Smooth muscle cell (in vitro differentiated cells): ENCODE measurements at regions not wholly inside any gene's neighbourhood (a gene's known extent, or its start where the extent isn't known, plus 50 kb on each side); places are given as distances from the start of the nearest gene placed in this dataset.

Experiments used
- DNase-seq: peaks from one replicate; lab custom pipeline; 2025; ENCODE audit not compliant: unreplicated experiment; lab: John Stamatoyannopoulos, UW
- H2AFZ ChIP-seq: fragments of 200-600 bp; sonication (generic); 2 replicates; pipeline ENCODE4 v1.6.0; 2016; ENCODE audit warnings: antibody characterized with exemption, low read depth, mild to moderate bottlenecking
- H3F3A ChIP-seq: fragments of 200-600 bp; sonication (generic); 2 replicates; pipeline ENCODE4 v1.6.0; 2017; ENCODE audit warnings: antibody characterized with exemption, low read depth
- H3K27ac ChIP-seq: fragments of 200-600 bp; sonication (generic); 2 replicates; pipeline ENCODE4 v1.5.1; 2016; ENCODE audit warnings: low read depth, mild to moderate bottlenecking
- H3K27me3 ChIP-seq: fragments of 200-600 bp; sonication (generic); 2 replicates; pipeline ENCODE4 v1.6.1; 2016; ENCODE audit warnings: low read depth, mild to moderate bottlenecking
- H3K36me3 ChIP-seq: fragments of 200-600 bp; sonication (generic); 2 replicates; pipeline ENCODE4 v1.5.1; 2016; ENCODE audit warnings: low read depth
- H3K4me1 ChIP-seq: fragments of 200-600 bp; sonication (generic); 2 replicates; pipeline ENCODE4 v1.5.1; 2016; ENCODE audit warnings: low read depth
- H3K4me2 ChIP-seq: fragments of 200-600 bp; sonication (generic); 2 replicates; pipeline ENCODE4 v1.6.0; 2016; ENCODE audit warnings: mild to moderate bottlenecking
- H3K4me3 ChIP-seq: fragments of 200-600 bp; sonication (generic); 2 replicates; pipeline ENCODE4 v1.5.1; 2016; ENCODE audit warnings: mild to moderate bottlenecking
- H3K79me2 ChIP-seq: fragments of 200-600 bp; sonication (generic); 2 replicates; pipeline ENCODE4 v1.6.0; 2016; ENCODE audit warnings: low read depth, mild to moderate bottlenecking
- H3K9ac ChIP-seq: fragments of 200-600 bp; sonication (generic); 2 replicates; pipeline ENCODE4 v1.6.0; 2016; ENCODE audit warnings: low read depth
- H3K9me3 ChIP-seq: fragments of 200-600 bp; sonication (generic); replicated peaks from 2 replicates; pipeline ENCODE4 v1.5.1; 2016; ENCODE audit warnings: low read depth
- H4K20me1 ChIP-seq: fragments of 200-600 bp; sonication (generic); 2 replicates; pipeline ENCODE4 v1.6.0; 2016; ENCODE audit warnings: low read depth
- WGBS: methylation state at CpG from one replicate; pipeline ENCODE4 v1.1.7; 2016; ENCODE audit warnings: low lambda C conversion rate; 5-methylcytosine and 5-hydroxymethylcytosine counted together
- TF ChIP-seq, protein P1 (sequence below): fragments of 200-600 bp; sonication (generic); IDR thresholded peaks from 2 replicates; pipeline ENCODE4 v1.5.1; 2017; ENCODE audit warnings: borderline replicate concordance, mild to moderate bottlenecking, antibody characterized with exemption; ENCODE audit not compliant: insufficient read depth, poor library complexity, severe bottlenecking

GRCh38 chr19:30880151-30880550 lies 469.1 kb downstream of the TSHZ3 start:
- Histone ChIP-seq H3K79me2 (no peaks in the 10 kb centered on the region), H3K4me2 (no peak overlapping the region), H4K20me1 (no peaks in the 10 kb centered on the region), H3K27ac (no peak overlapping the region), H3K9me3 (no peaks in the 10 kb centered on the region), H3K9ac (no peak overlapping the region), H2AFZ (no peak overlapping the region), H3K4me3 (no peak overlapping the region), H3K4me1 (no peaks in the 10 kb centered on the region), H3F3A (no peaks in the 10 kb centered on the region), H3K27me3 (no peaks in the 10 kb centered on the region), H3K36me3 (no peaks in the 10 kb centered on the region)
- WGBS = 91% methylated on average over 4 of the region's 4 CpGs
- DNase-seq = no peak
- TF ChIP-seq, protein P1, sequence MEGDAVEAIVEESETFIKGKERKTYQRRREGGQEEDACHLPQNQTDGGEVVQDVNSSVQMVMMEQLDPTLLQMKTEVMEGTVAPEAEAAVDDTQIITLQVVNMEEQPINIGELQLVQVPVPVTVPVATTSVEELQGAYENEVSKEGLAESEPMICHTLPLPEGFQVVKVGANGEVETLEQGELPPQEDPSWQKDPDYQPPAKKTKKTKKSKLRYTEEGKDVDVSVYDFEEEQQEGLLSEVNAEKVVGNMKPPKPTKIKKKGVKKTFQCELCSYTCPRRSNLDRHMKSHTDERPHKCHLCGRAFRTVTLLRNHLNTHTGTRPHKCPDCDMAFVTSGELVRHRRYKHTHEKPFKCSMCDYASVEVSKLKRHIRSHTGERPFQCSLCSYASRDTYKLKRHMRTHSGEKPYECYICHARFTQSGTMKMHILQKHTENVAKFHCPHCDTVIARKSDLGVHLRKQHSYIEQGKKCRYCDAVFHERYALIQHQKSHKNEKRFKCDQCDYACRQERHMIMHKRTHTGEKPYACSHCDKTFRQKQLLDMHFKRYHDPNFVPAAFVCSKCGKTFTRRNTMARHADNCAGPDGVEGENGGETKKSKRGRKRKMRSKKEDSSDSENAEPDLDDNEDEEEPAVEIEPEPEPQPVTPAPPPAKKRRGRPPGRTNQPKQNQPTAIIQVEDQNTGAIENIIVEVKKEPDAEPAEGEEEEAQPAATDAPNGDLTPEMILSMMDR = no peak

DNA sequence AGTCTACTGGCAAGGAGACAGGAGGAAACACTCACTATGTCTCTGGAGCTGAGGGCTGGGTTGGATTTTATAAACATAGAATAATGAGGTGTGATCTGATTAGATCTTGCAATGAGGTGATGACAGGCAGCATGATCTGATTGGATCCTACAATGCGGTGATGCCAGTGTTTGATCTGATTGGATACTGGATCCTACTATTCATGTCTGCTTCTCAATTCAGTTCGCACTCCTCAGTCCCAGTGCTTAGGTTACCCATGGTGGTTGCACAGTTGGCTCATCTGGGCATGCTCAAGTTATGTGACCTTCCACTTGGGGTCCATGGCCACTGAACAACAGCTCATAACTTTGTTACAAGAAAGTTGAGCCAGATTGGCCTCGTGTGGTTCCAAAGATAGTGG lies 469.5 kb downstream of the TSHZ3 start:
- H3K9me3 ChIP-seq = no peaks in the 10 kb centered on the region
- H3K9ac ChIP-seq = no peak overlapping the region
- no peaks in the 10 kb centered on the region for H3K27me3 ChIP-seq
- H3K36me3 ChIP-seq = no peaks in the 10 kb centered on the region
- no peak overlapping the region for H3K4me3 ChIP-seq
- DNase-seq = no peak
- no peaks in the 10 kb centered on the region for H3K4me1 ChIP-seq
- H3K4me2 ChIP-seq = no peak overlapping the region
- TF ChIP-seq, protein P1 = no peak
- no peak overlapping the region for H3K27ac ChIP-seq
- WGBS = 70% methylated on average over 3 of the region's 3 CpGs
- H2AFZ ChIP-seq = no peak overlapping the region
- no peaks in the 10 kb centered on the region for H3F3A ChIP-seq
- H4K20me1 ChIP-seq = no peaks in the 10 kb centered on the region
- H3K79me2 ChIP-seq = no peaks in the 10 kb centered on the region

- no peak overlapping the region for H2AFZ ChIP-seq
- no peaks in the 10 kb centered on the region for H3K4me1 ChIP-seq
- H3K27me3 ChIP-seq = no peaks in the 10 kb centered on the region
- WGBS = 93% methylated on average over 3 of the region's 3 CpGs
- H3K79me2 ChIP-seq = no peaks in the 10 kb centered on the region
- H3K27ac ChIP-seq = no peak overlapping the region
- no peak overlapping the region for H3K9ac ChIP-seq
- no peaks in the 10 kb centered on the region for H4K20me1 ChIP-seq
- H3K4me3 ChIP-seq = no peak overlapping the region
- H3F3A ChIP-seq = no peaks in the 10 kb centered on the region
- DNase-seq = no peak
- no peaks in the 10 kb centered on the region for H3K36me3 ChIP-seq
- no peaks in the 10 kb centered on the region for H3K9me3 ChIP-seq
- TF ChIP-seq, protein P1 = no peak
- no peak overlapping the region for H3K4me2 ChIP-seq
These were observed 470.0 kb downstream of the TSHZ3 start for GRCh38 chr19:30879225-30879624.

GRCh38 chr19:30878495-30878894 lies 470.7 kb downstream of the TSHZ3 start:
- H3K9ac ChIP-seq = no peak overlapping the region
- no peaks in the 10 kb centered on the region for H3K4me1 ChIP-seq
- H3K4me3 ChIP-seq = no peak overlapping the region
- no peaks in the 10 kb centered on the region for H3K79me2 ChIP-seq
- no peak for DNase-seq
- TF ChIP-seq, protein P1 = no peak
- no peak overlapping the region for H2AFZ ChIP-seq
- H3K27me3 ChIP-seq = no peaks in the 10 kb centered on the region
- H3K27ac ChIP-seq = no peak overlapping the region
- no peak overlapping the region for H3K4me2 ChIP-seq
- no peaks in the 10 kb centered on the region for H3K9me3 ChIP-seq
- H3F3A ChIP-seq = no peaks in the 10 kb centered on the region
- H3K36me3 ChIP-seq = no peaks in the 10 kb centered on the region
- H4K20me1 ChIP-seq = no peaks in the 10 kb centered on the region
- 44% methylated on average over 3 of the region's 3 CpGs for WGBS
